Stomach (tissue), 4 donors: ENCODE measurements at regions not wholly inside any gene's neighbourhood (a gene's known extent, or its start where the extent isn't known, plus 50 kb on each side); places are given as distances from the start of the nearest gene placed in this dataset.

Source experiments
- EP300 ChIP-seq: sonication (generic); formaldehyde crosslinking; IDR thresholded peaks from one replicate; pipeline ENCODE4 v1.6.1; 2017; ENCODE audit warnings: antibody characterized with exemption
- POLR2A ChIP-seq, 4 donors: fragments of 450-650 bp; IDR thresholded peaks; one replicate each; pipeline ENCODE4 v1.6.1; 2016; ENCODE audit warnings: antibody characterized with exemption in 4 of 4, control low read depth in 2 of 4, mild to moderate bottlenecking in 1 of 4, moderate library complexity in 1 of 4
- POLR2AphosphoS5 ChIP-seq, 3 donors: sonication (generic); formaldehyde crosslinking; IDR thresholded peaks; one replicate each; pipeline ENCODE4 v1.6.1; 2016; ENCODE audit warnings: antibody characterized with exemption in 3 of 3

DNA sequence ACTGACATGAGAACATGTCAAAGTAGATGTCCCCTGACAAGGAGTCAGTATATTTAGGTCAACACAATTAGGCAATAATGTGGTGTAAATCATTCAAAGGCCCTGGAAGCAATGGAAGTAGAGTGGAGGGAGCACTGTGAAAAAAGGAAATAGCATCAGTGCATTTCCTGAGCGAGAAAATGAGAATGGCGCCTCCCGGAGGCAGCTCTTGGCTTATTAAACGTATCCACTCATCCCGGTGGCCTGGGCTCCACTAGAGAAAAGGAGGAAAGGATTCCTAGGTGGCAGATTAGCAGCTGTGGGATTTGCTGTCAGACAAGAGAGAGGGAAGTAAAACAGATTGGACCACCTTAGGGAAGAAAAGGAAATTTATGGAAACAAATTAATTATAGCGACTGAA is 173.7 kb upstream of the TMTC4 start:
- TF ChIP-seq EP300 (no peak), POLR2AphosphoS5 (IDR thresholded peaks at IDR 0.05) (no peak), POLR2A (IDR thresholded peaks at IDR 0.05) (no peak)
